ENCODE measurements at regions not wholly inside any gene's neighbourhood (a gene's known extent, or its start where the extent isn't known, plus 50 kb on each side); places are given as distances from the start of the nearest gene placed in this dataset.

DNA sequence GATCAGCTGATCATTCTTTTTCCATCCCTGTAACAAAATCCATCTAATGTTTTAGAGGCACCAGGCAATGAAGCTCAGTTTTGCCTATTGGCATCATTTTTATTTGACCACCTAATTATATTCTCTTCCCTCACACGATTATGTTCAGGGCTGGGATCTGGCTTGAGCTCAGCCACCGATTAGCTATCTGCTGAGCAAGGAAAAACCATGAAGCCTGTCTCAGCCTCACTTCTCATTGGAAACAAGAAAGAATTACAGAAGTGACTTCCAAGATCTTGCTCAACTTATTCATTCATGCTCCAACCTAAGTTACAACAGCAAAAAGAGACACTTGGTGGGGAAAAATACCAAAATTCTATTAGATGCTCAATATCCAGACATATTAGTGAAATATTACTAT is 139.0 kb upstream of the SH3BP4 start:
- H3K4ac ChIP-seq (ENCODE audit: low read depth, low read length), result no peak overlapping the region
- H3K27me3 Mint-ChIP-seq (ENCODE audit: low read depth), result peaks cover 8% of the 10 kb centered on the region
- H3K14ac ChIP-seq (ENCODE audit: insufficient read depth, low read length), result no peak overlapping the region
- H3K27ac ChIP-seq (ENCODE audit: insufficient read length, low read depth, low read length), result no peak overlapping the region
- no peak overlapping the region for H2BK20ac ChIP-seq (ENCODE audit: low read depth, low read length, poor library complexity, severe bottlenecking)
- no peak overlapping the region for H2BK5ac ChIP-seq (ENCODE audit: insufficient read length, low read length)
- no peak overlapping the region for H3K56ac ChIP-seq (ENCODE audit: insufficient read length, low read depth, low read length)
- H3K4me1 ChIP-seq (ENCODE audit: insufficient read depth, low read length), result no peaks in the 10 kb centered on the region
- H4K8ac ChIP-seq (replicated peaks; ENCODE audit: insufficient read length, low read depth, low read length), result no peak overlapping the region
- no peak overlapping the region for H3K27ac Mint-ChIP-seq
- no peak overlapping the region for H3K9ac ChIP-seq (ENCODE audit: extremely low read depth, insufficient read length, low read length)
- H3K9me3 Mint-ChIP-seq, result no peaks in the 10 kb centered on the region
- H3K9me3 ChIP-seq (ENCODE audit: control insufficient read depth, low read depth, low read length), result no peaks in the 10 kb centered on the region
- no peak for DNase-seq
- H3K4me3 Mint-ChIP-seq, result no peak overlapping the region
- H3K23me2 ChIP-seq (ENCODE audit: insufficient read length, low read depth, low read length, poor library complexity, severe bottlenecking), result no peaks in the 10 kb centered on the region
- no peaks in the 10 kb centered on the region for H3K36me3 Mint-ChIP-seq (ENCODE audit: insufficient read depth in 1 of 3, low read depth in 3 of 3)
- no peak overlapping the region for H3K23ac ChIP-seq (ENCODE audit: insufficient read length, low read depth, low read length)
- H3K4me2 ChIP-seq (ENCODE audit: insufficient read depth, insufficient read length, low read length), result no peak overlapping the region
- no peak overlapping the region for H2AFZ ChIP-seq (ENCODE audit: low read length)
- TF ChIP-seq, protein P1, sequence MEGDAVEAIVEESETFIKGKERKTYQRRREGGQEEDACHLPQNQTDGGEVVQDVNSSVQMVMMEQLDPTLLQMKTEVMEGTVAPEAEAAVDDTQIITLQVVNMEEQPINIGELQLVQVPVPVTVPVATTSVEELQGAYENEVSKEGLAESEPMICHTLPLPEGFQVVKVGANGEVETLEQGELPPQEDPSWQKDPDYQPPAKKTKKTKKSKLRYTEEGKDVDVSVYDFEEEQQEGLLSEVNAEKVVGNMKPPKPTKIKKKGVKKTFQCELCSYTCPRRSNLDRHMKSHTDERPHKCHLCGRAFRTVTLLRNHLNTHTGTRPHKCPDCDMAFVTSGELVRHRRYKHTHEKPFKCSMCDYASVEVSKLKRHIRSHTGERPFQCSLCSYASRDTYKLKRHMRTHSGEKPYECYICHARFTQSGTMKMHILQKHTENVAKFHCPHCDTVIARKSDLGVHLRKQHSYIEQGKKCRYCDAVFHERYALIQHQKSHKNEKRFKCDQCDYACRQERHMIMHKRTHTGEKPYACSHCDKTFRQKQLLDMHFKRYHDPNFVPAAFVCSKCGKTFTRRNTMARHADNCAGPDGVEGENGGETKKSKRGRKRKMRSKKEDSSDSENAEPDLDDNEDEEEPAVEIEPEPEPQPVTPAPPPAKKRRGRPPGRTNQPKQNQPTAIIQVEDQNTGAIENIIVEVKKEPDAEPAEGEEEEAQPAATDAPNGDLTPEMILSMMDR (conservative IDR thresholded peaks at IDR 0.05), result no peak
- H4K20me1 ChIP-seq (ENCODE audit: control insufficient read depth, insufficient read depth, insufficient read length), result no peaks in the 10 kb centered on the region
- WGBS (ENCODE audit: extremely low coverage, insufficient read length, low lambda C conversion rate), result no CpG with 5 or more reads among the region's 2 CpGs
- H3K79me2 ChIP-seq (ENCODE audit: insufficient read depth, low read length), result no peaks in the 10 kb centered on the region
- peaks cover 14 to 16% of the 10 kb centered on the region in 2 experiments for H3K4me1 Mint-ChIP-seq
- no peaks in the 10 kb centered on the region for H3K27me3 ChIP-seq (ENCODE audit: insufficient read depth, low read length)
- no peak overlapping the region for H4K91ac ChIP-seq (ENCODE audit: insufficient read length, low read depth, low read length)
- no peak overlapping the region for H3T11ph ChIP-seq (ENCODE audit: low read length)
- no peak overlapping the region for H4K5ac ChIP-seq (ENCODE audit: insufficient read length, low read depth, low read length)
- no peaks in the 10 kb centered on the region for H3K79me1 ChIP-seq (ENCODE audit: insufficient read depth, low read depth, low read length, poor library complexity, severe bottlenecking)
- no peak overlapping the region for H3K18ac ChIP-seq (ENCODE audit: insufficient read length, low read depth, low read length)
- no peak overlapping the region for H2BK12ac ChIP-seq (ENCODE audit: insufficient read length, low read depth, low read length)
- H2BK120ac ChIP-seq (ENCODE audit: low read depth, low read length, poor library complexity, severe bottlenecking), result no peak overlapping the region
- no peak overlapping the region for H2BK15ac ChIP-seq (ENCODE audit: low read depth, low read length)
- no peak overlapping the region for H2AK5ac ChIP-seq (ENCODE audit: insufficient read length, low read length)
